Mesothelial cell of epicardium (in vitro differentiated cells): ENCODE measurements at regions not wholly inside any gene's neighbourhood (a gene's known extent, or its start where the extent isn't known, plus 50 kb on each side); places are given as distances from the start of the nearest gene placed in this dataset.
"Not testable (repeated sequence)": the region's sequence is repeated elsewhere in the genome, so short reads cannot be mapped to it uniquely, and the experiment has no call there.

Source experiments
- DNase-seq, 2 experiments: peaks; one replicate each; pipeline ENCODE4 v3.0.0; 2021; ENCODE audit warnings: low spot score in 2 of 2; ENCODE audit not compliant: unreplicated experiment in 2 of 2
- H3K27ac Mint-ChIP-seq: 2 replicates; pipeline ENCODE4 v1.8.0; 2021; ENCODE audit warnings: mixed read lengths
- H3K27me3 Mint-ChIP-seq: 2 replicates; pipeline ENCODE4 v1.8.0; 2021; ENCODE audit warnings: low read depth, mixed read lengths
- H3K36me3 Mint-ChIP-seq: 2 replicates; pipeline ENCODE4 v1.8.0; 2021; ENCODE audit warnings: mixed read lengths
- H3K4me1 Mint-ChIP-seq: 2 replicates; pipeline ENCODE4 v1.8.0; 2021; ENCODE audit warnings: mixed read lengths
- H3K4me3 Mint-ChIP-seq: 2 replicates; pipeline ENCODE4 v1.8.0; 2021; ENCODE audit warnings: mild to moderate bottlenecking, moderate library complexity, mixed read lengths
- H3K9me3 Mint-ChIP-seq: 2 replicates; pipeline ENCODE4 v1.8.0; 2021; ENCODE audit warnings: mixed read lengths
- CTCF ChIP-seq: fragments of 200-600 bp; sonication (generic); IDR thresholded peaks from one replicate; pipeline ENCODE4 v1.5.0; 2021; ENCODE audit warnings: antibody characterized with exemption; ENCODE audit not compliant: unreplicated experiment

- no peaks in the 10 kb centered on the region for H3K4me1 Mint-ChIP-seq
- DNase-seq: no peak
- no peaks in the 10 kb centered on the region for H3K27me3 Mint-ChIP-seq
- no peak overlapping the region for H3K27ac Mint-ChIP-seq
- H3K9me3 Mint-ChIP-seq: peaks cover 14% of the 10 kb centered on the region
- H3K36me3 Mint-ChIP-seq: peaks cover 3% of the 10 kb centered on the region
- H3K4me3 Mint-ChIP-seq: no peak overlapping the region
- TF ChIP-seq CTCF: no peak
These were observed 80.0 kb downstream of the KCNJ18 start for GRCh38 chr17:21772321-21772720.

GRCh38 chr17:21772991-21773713 lies 80.8 kb downstream of the KCNJ18 start:
- peaks cover 16% of the 10 kb centered on the region for H3K9me3 Mint-ChIP-seq
- not testable (repeated sequence) for H3K36me3 Mint-ChIP-seq, H3K4me1 Mint-ChIP-seq, DNase-seq, H3K27me3 Mint-ChIP-seq, H3K27ac Mint-ChIP-seq, H3K4me3 Mint-ChIP-seq

- H3K4me3 Mint-ChIP-seq: no peak overlapping the region
- DNase-seq: no peak
- H3K36me3 Mint-ChIP-seq: no peaks in the 10 kb centered on the region
- TF ChIP-seq CTCF: no peak
- H3K4me1 Mint-ChIP-seq: no peaks in the 10 kb centered on the region
- H3K27me3 Mint-ChIP-seq: no peaks in the 10 kb centered on the region
- no peak overlapping the region for H3K27ac Mint-ChIP-seq
- peaks cover 15% of the 10 kb centered on the region for H3K9me3 Mint-ChIP-seq
These were observed 81.9 kb downstream of the KCNJ18 start for GRCh38 chr17:21774263-21774662.

GRCh38 chr17:21775566-21775965 lies 83.2 kb downstream of the KCNJ18 start:
- not testable (repeated sequence) for H3K36me3 Mint-ChIP-seq, H3K4me1 Mint-ChIP-seq, DNase-seq, H3K27ac Mint-ChIP-seq, H3K27me3 Mint-ChIP-seq, H3K4me3 Mint-ChIP-seq
- peaks cover 15% of the 10 kb centered on the region for H3K9me3 Mint-ChIP-seq

GRCh38 chr17:21776921-21777320 lies 84.6 kb downstream of the KCNJ18 start:
- not testable (repeated sequence) for H3K4me3 Mint-ChIP-seq, H3K4me1 Mint-ChIP-seq, H3K36me3 Mint-ChIP-seq, DNase-seq, H3K27me3 Mint-ChIP-seq, H3K27ac Mint-ChIP-seq
- peaks cover 15% of the 10 kb centered on the region for H3K9me3 Mint-ChIP-seq

GRCh38 chr17:21778866-21779265 lies 86.5 kb downstream of the KCNJ18 start:
- not testable (repeated sequence) for H3K27me3 Mint-ChIP-seq, H3K4me3 Mint-ChIP-seq, H3K36me3 Mint-ChIP-seq, DNase-seq, H3K4me1 Mint-ChIP-seq, H3K27ac Mint-ChIP-seq
- peaks cover 21% of the 10 kb centered on the region for H3K9me3 Mint-ChIP-seq

GRCh38 chr17:21780293-21780888 lies 88.1 kb downstream of the KCNJ18 start:
- not testable (repeated sequence) for H3K27ac Mint-ChIP-seq

GRCh38 chr17:21780919-21781665 lies 88.8 kb downstream of the KCNJ18 start:
- peaks cover 28% of the 10 kb centered on the region for H3K9me3 Mint-ChIP-seq

More at GRCh38 chr17:21780293-21780888, 88.1 kb downstream of the KCNJ18 start:
- H3K4me1 Mint-ChIP-seq, DNase-seq, H3K4me3 Mint-ChIP-seq, H3K36me3 Mint-ChIP-seq, H3K27me3 Mint-ChIP-seq: not testable (repeated sequence)
- peaks cover 27% of the 10 kb centered on the region for H3K9me3 Mint-ChIP-seq

GRCh38 chr17:21781666-21782024 lies 89.3 kb downstream of the KCNJ18 start:
- H3K9me3 Mint-ChIP-seq: peaks cover 32% of the 10 kb centered on the region
- not testable (repeated sequence) for H3K36me3 Mint-ChIP-seq, DNase-seq, H3K27ac Mint-ChIP-seq, H3K27me3 Mint-ChIP-seq, H3K4me3 Mint-ChIP-seq, H3K4me1 Mint-ChIP-seq

More at GRCh38 chr17:21780919-21781665, 88.8 kb downstream of the KCNJ18 start:
- not testable (repeated sequence) for H3K27me3 Mint-ChIP-seq, H3K4me1 Mint-ChIP-seq, H3K4me3 Mint-ChIP-seq, H3K36me3 Mint-ChIP-seq, DNase-seq, H3K27ac Mint-ChIP-seq

GRCh38 chr17:21782107-21782506 lies 89.8 kb downstream of the KCNJ18 start:
- H3K27me3 Mint-ChIP-seq, DNase-seq, H3K27ac Mint-ChIP-seq, H3K36me3 Mint-ChIP-seq, H3K4me3 Mint-ChIP-seq, H3K4me1 Mint-ChIP-seq: not testable (repeated sequence)
- H3K9me3 Mint-ChIP-seq: peaks cover 36% of the 10 kb centered on the region

GRCh38 chr17:21782604-21783003 lies 90.3 kb downstream of the KCNJ18 start:
- H3K27me3 Mint-ChIP-seq, H3K36me3 Mint-ChIP-seq, DNase-seq, H3K4me3 Mint-ChIP-seq, H3K4me1 Mint-ChIP-seq, H3K27ac Mint-ChIP-seq: not testable (repeated sequence)
- H3K9me3 Mint-ChIP-seq: peaks cover 33% of the 10 kb centered on the region

GRCh38 chr17:21783017-21783416 lies 90.7 kb downstream of the KCNJ18 start:
- H3K27ac Mint-ChIP-seq, H3K4me3 Mint-ChIP-seq, H3K27me3 Mint-ChIP-seq, H3K4me1 Mint-ChIP-seq, DNase-seq, H3K36me3 Mint-ChIP-seq: not testable (repeated sequence)
- H3K9me3 Mint-ChIP-seq: peaks cover 36% of the 10 kb centered on the region
